ENCODE measurements at regions not wholly inside any gene's neighbourhood (a gene's known extent, or its start where the extent isn't known, plus 50 kb on each side); places are given as distances from the start of the nearest gene placed in this dataset.

GRCh38 chr6:47134476-47135189 lies 92.5 kb upstream of the ADGRF1 start (continued):
- TF ChIP-seq, protein P1, sequence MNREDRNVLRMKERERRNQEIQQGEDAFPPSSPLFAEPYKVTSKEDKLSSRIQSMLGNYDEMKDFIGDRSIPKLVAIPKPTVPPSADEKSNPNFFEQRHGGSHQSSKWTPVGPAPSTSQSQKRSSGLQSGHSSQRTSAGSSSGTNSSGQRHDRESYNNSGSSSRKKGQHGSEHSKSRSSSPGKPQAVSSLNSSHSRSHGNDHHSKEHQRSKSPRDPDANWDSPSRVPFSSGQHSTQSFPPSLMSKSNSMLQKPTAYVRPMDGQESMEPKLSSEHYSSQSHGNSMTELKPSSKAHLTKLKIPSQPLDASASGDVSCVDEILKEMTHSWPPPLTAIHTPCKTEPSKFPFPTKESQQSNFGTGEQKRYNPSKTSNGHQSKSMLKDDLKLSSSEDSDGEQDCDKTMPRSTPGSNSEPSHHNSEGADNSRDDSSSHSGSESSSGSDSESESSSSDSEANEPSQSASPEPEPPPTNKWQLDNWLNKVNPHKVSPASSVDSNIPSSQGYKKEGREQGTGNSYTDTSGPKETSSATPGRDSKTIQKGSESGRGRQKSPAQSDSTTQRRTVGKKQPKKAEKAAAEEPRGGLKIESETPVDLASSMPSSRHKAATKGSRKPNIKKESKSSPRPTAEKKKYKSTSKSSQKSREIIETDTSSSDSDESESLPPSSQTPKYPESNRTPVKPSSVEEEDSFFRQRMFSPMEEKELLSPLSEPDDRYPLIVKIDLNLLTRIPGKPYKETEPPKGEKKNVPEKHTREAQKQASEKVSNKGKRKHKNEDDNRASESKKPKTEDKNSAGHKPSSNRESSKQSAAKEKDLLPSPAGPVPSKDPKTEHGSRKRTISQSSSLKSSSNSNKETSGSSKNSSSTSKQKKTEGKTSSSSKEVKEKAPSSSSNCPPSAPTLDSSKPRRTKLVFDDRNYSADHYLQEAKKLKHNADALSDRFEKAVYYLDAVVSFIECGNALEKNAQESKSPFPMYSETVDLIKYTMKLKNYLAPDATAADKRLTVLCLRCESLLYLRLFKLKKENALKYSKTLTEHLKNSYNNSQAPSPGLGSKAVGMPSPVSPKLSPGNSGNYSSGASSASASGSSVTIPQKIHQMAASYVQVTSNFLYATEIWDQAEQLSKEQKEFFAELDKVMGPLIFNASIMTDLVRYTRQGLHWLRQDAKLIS (CRISPR knock-in tag; IDR thresholded peaks at IDR 0.05), result no peak
- no peak for TF ChIP-seq FOXM1 (CRISPR knock-in tag; IDR thresholded peaks at IDR 0.05)
- TF ChIP-seq, protein P2, sequence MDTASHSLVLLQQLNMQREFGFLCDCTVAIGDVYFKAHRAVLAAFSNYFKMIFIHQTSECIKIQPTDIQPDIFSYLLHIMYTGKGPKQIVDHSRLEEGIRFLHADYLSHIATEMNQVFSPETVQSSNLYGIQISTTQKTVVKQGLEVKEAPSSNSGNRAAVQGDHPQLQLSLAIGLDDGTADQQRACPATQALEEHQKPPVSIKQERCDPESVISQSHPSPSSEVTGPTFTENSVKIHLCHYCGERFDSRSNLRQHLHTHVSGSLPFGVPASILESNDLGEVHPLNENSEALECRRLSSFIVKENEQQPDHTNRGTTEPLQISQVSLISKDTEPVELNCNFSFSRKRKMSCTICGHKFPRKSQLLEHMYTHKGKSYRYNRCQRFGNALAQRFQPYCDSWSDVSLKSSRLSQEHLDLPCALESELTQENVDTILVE (CRISPR knock-in tag; IDR thresholded peaks at IDR 0.05), result peak; percentile 39; the same call in 1 of the 2 replicates
- no peak for TF ChIP-seq ZNF382 (CRISPR knock-in tag; IDR thresholded peaks at IDR 0.05; ENCODE audit: borderline replicate concordance)
- peak; percentile 86 for TF ChIP-seq ZNF710 (CRISPR knock-in tag; IDR thresholded peaks at IDR 0.05; ENCODE audit: borderline replicate concordance)
- peak; percentile 69 for TF ChIP-seq KAT8 (CRISPR knock-in tag; IDR thresholded peaks at IDR 0.05)
- no peak for TF ChIP-seq YY1 (IDR thresholded peaks at IDR 0.05; ENCODE audit: insufficient read depth, insufficient replicate concordance, low read depth, low read length)
- TF ChIP-seq ZNF329 (CRISPR knock-in tag; IDR thresholded peaks at IDR 0.05; ENCODE audit: low read depth), result no peak
- TF ChIP-seq, protein P3, sequence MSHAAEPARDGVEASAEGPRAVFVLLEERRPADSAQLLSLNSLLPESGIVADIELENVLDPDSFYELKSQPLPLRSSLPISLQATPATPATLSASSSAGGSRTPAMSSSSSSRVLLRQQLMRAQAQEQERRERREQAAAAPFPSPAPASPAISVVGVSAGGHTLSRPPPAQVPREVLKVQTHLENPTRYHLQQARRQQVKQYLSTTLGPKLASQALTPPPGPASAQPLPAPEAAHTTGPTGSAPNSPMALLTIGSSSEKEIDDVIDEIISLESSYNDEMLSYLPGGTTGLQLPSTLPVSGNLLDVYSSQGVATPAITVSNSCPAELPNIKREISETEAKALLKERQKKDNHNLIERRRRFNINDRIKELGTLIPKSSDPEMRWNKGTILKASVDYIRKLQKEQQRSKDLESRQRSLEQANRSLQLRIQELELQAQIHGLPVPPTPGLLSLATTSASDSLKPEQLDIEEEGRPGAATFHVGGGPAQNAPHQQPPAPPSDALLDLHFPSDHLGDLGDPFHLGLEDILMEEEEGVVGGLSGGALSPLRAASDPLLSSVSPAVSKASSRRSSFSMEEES (CRISPR knock-in tag; IDR thresholded peaks at IDR 0.05), result 0 out of 2 replicates have a peak, but pooled peaks have one; percentile 30
- TF ChIP-seq, protein P4, sequence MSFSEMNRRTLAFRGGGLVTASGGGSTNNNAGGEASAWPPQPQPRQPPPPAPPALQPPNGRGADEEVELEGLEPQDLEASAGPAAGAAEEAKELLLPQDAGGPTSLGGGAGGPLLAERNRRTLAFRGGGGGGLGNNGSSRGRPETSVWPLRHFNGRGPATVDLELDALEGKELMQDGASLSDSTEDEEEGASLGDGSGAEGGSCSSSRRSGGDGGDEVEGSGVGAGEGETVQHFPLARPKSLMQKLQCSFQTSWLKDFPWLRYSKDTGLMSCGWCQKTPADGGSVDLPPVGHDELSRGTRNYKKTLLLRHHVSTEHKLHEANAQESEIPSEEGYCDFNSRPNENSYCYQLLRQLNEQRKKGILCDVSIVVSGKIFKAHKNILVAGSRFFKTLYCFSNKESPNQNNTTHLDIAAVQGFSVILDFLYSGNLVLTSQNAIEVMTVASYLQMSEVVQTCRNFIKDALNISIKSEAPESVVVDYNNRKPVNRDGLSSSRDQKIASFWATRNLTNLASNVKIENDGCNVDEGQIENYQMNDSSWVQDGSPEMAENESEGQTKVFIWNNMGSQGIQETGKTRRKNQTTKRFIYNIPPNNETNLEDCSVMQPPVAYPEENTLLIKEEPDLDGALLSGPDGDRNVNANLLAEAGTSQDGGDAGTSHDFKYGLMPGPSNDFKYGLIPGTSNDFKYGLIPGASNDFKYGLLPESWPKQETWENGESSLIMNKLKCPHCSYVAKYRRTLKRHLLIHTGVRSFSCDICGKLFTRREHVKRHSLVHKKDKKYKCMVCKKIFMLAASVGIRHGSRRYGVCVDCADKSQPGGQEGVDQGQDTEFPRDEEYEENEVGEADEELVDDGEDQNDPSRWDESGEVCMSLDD (CRISPR knock-in tag; IDR thresholded peaks at IDR 0.05; ENCODE audit: borderline replicate concordance), result no peak
- TF ChIP-seq KLF15 (CRISPR knock-in tag; IDR thresholded peaks at IDR 0.05; ENCODE audit: borderline replicate concordance), result no peak
- no peak for TF ChIP-seq CBX2 (IDR thresholded peaks at IDR 0.05; ENCODE audit: low read depth, low read length)
- TF ChIP-seq CBX2 (CRISPR knock-in tag; IDR thresholded peaks at IDR 0.05; ENCODE audit: low read depth), result no peak
- no peak; the same call in 1 of the 2 replicates for TF ChIP-seq MBD4 (IDR thresholded peaks at IDR 0.05; ENCODE audit: borderline replicate concordance, low read length)
- peak; percentile 97 for TF ChIP-seq JUND (CRISPR knock-in tag; IDR thresholded peaks at IDR 0.05)
- no peak for TF ChIP-seq ZNF761 (CRISPR knock-in tag; conservative IDR thresholded peaks at IDR 0.05)
